T-helper 1 cell treated with Interleukin-12 subunit alpha and Interleukin-12 subunit beta and Interleukin-4 antibody, amounts not matched to agents 30 ng/mL and 1 ng/mL, for 36 hours (primary cell): ENCODE measurements at regions not wholly inside any gene's neighbourhood (a gene's known extent, or its start where the extent isn't known, plus 50 kb on each side); places are given as distances from the start of the nearest gene placed in this dataset.
"Not testable (repeated sequence)": the region's sequence is repeated elsewhere in the genome, so short reads cannot be mapped to it uniquely, and the experiment has no call there.

Experiments
- intact Hi-C: fragments of 100-400 bp; cut with micrococcal nuclease; formaldehyde crosslinking; loops from one replicate; pipeline ENCODE4 v1.15.1; 2024

DNA sequence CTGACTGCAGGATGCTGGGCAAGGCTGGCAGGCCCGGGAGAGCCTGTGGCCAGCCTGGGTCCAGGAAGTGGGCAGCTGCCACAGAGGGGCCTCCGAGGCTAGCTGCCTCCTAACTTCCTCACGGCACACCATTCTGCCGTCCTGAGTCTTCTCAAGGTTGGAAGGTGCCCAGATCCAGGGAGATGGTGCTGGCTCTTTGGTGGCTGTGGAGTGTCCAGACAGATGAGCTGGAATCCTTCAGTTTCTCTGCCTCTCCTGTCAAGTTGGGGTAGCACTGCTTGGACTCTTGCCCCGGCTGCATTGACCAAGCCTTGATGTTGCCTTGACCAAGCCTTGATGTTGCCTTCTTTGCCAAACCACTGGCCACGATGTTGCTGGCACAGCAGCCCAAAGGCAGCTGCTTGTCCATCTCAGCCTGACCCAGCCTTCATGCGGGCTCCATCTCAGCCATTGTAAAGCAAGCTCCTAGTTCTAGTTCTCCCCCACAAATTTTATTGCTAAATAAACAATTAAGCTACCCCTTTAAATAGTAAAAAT, 75.1 kb upstream of the AFDN start:
- intact Hi-C loops, result no loop called here

DNA sequence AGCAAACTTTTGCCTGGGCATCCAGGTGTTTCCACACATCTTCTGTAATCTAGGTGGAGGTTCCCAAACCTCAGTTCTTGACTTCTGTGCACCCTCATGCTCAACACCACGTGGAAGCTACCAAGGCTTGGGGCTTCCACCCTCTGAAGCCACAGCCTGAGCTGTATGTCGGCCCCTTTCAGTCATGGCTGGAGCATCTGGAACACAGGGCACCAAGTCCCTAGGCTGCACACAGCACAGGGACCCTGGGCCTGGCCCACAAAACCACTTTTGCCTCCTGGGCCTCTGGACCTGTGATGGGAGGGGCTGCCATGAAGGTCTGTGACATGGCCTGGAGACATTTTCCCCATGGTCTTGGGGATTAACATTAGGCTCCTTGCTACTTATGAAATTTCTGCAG, 73.4 kb upstream of the AFDN start:
- intact Hi-C loops, result not testable (repeated sequence)

DNA sequence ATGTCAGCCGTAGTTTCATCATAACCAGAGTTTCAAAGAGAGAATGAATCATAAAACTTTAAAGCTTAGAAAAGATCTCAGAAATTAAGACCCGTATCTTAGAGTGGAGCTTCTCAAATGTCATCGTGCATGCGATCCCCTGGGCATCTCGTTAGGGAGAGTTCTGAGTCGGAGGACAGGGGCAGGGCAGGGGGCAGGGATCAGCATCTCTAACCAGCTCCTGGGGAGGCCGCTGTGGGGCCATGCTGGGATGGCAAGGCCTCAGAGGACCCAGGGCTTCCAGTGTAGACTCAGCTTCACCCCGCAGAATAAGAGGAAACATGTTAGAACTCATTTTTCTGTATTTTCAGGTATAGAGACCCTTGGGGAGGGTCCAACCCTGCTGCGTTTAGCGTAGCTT, 72.0 kb upstream of the AFDN start:
- intact Hi-C loops, result no loop called here

DNA sequence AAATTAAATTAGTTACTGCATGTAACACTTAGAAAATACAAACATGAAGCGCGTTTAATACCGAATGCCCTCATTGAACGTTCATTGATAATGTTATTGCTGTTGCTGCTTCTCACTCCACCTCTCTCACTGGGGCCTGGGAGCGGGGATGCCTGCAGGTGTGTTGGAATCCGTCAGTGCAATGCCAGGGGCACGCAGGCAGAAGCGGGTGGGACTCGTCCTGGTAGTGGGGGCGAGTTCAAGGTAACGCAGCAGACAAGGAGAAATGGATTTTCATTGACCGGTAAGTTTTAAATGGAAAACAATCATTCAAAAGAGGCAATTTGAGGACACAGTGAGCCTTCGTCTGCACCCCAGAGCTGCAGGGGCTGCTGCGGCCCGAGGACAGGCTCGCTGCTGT, 71.2 kb upstream of the AFDN start:
- intact Hi-C loops, result no loop called here

DNA sequence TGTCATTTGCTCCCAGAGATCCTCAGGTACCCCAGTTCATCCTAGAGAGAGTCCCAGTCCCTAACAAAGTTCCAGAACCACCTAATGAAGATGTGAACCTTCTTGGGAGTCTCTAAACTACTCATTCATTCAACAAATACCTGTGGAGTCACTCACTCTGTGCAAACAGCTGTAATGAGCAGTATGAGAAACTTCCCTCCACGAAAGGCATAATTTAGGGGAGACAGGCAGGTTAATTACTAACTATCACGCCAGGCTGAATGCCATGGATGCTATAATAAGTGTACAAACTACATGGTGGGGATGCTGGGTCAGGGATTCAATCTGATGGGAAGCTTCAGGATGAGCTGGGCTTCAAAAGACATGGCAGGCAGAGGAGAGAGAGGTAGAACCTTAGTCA, 70.1 kb upstream of the AFDN start:
- intact Hi-C loops, result no loop called here

DNA sequence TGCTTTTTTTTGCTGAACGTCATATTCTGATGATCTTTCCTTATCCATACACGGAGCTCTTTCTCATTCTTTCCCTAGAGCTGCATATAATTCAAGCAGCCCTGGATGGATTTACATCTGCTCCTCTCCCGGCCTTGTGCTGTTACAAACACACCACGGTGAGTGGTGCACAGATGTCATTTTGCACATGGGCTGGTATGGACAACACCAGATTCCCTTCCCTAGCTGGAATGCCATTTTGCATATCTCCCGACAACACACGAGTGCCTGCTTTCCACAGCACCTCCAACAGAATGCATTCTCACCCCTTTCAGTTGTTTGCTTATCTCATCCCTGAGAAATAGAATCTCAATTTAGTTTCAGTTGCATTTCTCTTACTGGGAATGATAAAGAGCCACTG, 69.5 kb upstream of the AFDN start:
- intact Hi-C loops, result no loop called here

DNA sequence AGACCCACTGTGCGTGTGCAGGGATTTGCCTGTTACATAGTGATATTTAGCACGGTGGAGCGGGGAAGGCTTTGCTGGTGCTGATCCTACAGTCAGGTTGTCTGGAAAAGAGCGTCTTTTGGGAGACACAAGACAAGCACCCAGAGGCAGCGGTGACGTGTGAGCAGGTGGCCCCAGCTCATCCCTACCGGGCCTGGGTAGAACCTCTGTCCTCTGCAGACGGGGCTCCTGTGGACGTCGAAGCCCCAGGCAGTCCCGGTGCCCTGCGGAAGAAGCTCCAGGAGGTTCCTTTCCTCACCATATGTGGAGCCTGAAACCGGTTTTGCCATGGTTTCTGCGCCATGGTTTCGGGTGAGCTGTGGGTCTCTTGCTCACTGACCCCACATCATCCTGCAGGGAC, 68.9 kb upstream of the AFDN start:
- intact Hi-C loops, result no loop called here

DNA sequence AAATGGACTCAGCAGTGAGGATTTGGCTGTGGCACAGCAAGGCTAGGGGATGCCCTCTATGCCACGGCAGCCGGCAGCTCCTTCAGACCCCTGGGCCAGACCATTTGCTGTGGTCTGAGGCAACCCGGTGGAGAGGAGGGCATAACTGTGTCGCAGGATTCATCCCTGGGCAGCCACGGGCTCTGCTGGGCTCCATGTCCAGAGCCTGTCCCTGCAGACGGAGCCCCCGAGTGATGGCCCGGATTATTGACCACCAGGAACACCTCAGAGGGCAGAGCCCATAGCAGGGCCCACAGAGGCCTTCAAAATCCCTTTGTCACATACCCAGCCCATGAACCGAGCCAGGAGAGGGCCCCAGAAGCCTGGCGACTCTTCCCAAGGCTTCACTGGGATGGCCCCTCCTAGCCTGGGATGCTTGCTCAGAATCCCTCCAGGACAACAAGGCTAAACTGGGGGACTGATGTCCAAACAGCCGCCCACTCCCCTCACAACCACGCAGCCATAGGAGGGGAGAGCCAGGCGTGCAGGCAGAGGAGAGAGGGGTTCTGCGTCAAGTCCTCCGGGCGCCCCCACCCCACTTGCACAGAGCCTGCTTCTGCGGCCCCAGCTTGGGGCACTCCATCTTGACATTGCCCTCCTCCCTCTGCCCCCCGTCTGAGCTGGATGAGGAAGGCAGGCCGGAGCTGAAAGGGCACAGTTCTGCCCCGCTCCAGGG, 68.2 kb upstream of the AFDN start:
- intact Hi-C loops, result no loop called here

DNA sequence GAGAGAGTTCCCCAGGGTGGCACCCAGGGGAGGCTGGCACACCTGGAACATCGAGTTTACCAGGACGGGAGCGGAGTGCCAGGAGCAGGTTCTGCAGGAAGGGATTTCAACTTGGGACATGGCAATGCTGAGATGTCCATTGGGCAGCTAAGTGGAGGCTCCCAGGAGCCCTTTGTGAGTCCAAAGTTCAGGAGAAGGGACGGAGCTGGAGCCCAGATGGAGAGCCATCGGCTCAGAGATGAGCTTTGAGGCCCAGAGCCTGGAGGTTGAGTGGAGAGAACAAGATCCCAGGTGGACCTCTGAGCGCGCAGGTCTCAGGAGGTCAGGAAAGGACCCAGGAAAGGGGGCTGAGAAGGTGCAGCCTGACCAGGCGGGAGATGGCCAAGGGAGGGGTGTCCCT, 67.5 kb upstream of the AFDN start:
- intact Hi-C loops, result no loop called here

DNA sequence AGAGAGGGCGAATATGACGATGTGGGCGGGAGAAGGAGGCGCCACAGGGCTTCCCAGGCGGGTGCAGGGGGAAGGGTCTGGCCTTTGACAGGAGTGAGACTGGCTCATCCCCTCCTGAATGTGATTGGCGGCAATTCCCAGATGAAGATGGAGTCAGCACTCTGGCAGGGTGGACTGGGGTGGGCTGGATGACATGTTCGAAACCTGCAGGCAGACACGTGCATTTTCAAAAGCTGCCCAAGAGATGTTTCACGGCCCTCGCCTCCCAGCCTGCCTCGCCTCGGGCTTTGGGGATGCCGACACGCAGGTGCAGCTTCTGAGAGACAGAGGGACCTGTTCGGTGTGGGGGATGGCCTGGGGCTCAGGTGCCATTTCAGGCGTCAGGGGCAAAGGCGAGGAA, 66.8 kb upstream of the AFDN start:
- intact Hi-C loops, result no loop called here

DNA sequence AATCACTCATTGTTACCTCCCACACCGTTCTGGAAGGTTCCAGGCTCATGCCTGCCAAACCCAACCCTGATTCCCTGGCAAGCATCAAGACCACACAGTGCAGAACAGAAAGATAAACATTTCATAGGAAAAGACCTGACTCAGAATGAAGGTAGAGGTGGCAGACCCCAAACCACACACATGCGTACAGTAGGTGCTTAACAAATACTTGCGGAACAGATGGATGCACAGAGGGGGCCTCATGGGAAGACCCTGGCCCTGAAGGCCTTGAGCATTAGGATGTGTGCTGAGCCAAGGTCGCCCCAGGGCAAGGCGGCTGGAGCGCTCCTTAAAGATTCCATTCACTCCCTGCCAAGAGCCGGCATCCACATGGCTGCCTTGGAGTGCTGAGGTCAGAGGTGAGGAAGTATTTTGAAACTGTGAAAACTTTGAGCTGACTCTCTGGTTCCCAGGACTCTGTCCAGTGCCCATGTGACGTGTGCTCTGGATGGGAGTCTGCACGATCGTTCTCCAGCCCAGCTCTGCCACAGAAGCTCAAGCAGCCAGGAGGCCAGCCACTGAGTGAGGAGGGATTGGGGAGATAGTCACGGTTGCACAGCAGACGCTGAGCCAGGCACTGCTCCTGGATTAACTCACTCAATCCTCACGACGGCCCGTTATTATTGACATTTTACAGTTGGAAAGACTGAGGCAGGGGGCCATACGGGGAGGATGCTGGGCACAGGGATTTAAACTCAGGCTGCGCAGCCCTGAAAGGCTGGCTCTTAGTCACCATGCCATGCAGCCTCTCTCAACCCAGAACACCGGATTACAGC, 65.5 kb upstream of the AFDN start:
- intact Hi-C loops, result no loop called here

DNA sequence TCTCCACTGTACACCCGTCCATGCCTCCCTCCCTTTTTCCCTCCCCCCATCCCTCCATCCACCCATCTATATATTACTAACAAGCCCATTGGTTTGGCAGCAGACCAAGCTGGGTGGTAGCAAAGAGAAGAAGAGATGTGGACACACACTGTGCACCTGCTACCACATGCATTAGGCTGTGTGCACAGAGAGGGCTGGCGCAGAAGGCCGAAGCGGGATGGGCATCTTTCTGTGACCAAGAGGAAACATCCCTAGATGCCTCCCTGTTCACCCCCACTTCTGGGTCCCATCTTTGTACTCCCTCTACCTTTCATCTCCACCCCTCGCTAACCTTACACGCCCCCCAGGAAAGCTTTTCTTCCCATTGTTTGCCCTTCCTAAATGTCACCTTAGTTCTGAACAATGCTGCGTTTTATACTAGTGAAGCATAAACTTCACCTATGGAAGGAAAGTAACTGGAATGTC, 64.9 kb upstream of the AFDN start:
- intact Hi-C loops, result no loop called here

DNA sequence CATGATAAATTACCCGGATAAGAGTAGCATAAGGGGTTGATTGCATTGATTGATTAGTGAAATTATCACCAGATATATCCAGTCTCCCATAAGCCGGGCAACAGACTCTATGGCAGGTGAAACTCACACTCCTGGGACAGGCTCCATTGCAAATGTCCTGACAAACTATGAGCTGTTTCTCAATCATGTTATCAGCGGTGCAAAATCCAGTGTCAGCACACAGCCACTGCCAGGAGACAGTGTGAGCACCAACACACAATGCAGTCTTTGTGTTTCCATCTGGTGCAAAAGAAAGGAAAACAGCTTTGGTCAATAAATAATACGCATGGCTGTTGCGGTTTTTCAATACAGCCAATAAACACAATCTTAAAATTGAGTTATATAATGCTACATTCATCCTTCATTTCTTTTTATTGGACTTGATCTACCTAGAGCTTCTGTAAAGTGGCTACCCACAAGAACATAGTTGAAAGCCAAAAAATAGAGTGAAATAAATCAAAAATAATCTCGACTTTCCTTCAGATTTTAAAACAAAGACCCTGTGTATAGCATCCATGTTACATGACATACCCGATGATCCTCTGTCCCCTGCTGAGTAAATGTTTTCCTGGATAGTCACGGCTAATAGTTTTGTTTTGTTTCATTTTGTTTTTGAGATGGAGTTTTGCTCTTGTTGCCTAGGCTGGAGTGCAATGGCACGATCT, 64.3 kb upstream of the AFDN start:
- intact Hi-C loops, result no loop called here

DNA sequence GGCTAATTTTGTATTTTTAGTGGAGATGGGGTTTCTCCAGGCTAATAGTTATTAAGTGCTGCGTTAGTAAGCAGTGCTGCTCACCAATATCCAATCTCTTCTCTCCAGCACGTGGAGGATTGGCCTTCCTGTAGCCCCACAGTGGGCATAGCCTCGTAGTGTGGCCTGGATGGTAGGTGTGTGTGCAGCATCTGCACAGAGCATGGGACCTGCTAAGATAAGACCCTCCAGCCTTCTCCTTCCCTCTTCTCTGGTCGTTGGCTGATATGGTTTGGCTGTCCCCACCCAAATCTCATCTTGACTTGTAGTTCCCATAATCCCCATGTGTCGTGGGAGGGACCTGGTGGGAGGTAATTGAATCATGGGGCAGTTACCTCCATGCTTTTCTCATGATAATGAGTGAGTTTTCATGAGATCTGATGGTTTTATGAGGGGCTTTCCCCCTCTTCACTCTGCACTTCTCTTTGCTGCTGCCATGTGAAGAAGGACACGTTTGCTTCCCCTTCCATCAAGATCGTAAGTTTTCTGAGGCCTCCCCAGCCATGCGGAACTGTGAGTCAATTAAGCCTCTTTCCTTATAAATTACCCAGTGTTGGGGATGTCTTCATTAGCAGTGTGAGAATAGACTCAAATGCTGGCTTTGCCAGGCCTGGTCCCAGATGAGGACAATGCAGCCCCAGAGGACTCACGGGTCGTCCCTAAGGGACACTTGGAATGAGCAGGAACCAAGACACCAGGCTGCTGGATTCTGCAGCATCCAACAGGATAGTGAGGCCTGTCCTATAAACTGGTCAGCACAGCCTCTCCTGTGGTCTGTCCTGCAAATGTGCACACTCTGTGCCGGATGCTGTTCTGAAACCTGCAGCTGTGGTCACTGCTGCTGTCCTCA, 63.4 kb upstream of the AFDN start:
- intact Hi-C loops, result no loop called here

DNA sequence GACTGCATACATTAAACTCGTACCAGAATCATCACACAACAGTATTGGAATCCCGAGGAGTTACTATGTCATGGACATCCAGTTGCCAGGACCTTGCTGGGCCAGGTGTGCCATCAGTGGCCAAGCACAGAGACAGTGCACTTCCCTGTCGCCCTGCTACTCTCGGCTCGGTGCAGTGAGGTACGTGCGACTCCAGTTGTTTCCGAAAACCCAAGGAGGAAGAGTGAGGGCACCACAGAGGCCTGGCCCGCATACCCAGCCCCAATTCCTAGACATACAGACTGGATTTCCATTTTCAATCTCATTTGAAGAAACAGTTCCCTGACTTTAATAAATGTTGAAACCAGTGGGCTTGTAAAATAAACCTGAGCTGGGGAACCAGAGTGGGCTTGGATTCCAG, 62.5 kb upstream of the AFDN start:
- intact Hi-C loops, result no loop called here

DNA sequence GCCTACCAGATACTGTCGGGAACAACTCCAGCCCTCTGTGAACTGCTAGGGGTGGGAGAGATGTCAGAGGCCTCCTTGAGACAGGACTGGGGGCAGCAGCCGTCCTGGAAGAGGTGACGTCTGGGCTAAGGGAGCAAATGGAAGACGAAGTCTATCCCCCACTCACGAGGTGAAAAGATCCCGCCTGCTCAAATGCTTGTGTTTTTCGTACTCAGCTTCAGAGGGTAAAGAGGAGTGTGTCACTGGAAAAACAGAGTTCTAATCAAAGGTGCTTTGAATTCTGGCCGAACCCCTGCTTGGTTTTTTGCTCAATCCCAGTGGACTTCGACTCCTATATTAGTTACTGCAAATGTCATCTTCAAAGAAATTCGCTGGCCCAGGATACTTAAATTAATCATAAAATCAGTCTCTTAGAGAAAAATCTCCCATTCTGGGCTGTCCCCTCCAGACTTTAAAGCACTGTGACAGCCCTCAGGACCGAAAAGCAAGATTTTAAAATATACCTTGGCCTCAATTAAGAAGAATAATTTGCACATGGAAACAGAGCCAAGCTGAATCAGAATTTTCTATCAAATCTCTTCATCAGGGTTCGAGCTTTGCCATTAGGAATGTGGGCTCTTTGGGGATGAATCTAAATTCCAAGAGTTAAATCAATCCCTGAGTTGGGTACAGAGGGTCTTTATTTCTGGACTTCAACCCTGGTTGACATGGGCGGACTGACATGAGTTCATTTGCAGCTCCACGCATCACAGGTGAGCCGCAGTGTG, 61.8 kb upstream of the AFDN start:
- intact Hi-C loops, result no loop called here

DNA sequence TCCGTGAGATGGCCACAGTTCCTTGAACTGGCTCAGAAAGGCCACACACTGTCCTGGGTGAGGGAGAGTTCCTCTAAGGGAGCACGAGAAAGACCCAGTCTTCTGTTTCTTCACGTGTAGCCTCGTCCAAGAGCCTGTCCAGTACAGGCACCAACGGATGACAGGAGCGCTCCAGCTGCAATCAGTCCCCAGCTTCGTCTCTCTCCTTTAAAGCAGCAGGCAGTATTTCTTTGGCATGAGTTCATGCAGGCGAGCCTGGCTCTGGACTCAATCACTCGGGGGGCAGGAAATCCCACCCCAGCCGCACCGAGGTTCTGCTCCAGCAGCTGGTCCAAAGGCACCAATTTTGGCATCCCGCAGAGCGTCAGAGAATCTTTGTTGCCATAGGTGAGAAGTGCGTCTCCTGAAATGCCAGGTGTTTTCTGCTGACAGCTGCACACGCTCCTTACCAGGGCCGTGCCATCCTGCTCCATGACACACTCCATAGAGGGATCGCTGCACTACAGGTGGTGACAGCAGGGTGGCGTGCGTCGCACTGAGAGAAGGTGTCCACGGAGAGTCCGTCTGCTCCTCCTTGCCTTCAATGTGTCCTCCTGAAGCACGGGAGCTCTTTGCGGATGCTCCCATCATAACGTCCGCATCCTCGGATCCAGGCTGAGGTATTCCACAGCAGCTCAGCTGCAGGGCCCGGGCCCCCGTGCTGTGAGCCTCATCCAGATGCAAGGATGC, 59.6 kb upstream of the AFDN start:
- intact Hi-C loops, result no loop called here

DNA sequence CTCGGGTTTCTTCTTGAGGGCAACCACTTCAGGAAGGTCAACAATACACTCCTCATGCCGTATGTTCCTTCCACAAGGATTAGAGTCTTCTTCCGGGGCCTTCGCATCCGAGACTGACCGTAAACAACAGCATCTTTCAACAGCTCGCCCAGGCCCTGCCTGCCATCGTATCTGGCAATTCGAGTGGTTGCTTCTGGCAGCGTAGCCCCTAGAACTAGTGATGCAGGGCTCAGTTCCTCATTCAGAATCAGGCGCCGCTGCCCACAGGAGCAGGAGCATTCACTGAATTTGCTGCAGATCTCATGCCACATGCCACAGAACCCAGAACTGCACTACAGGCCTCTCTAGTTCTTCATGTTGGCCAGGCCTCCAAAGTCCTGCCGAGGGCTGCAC, 59.0 kb upstream of the AFDN start:
- intact Hi-C loops, result no loop called here

DNA sequence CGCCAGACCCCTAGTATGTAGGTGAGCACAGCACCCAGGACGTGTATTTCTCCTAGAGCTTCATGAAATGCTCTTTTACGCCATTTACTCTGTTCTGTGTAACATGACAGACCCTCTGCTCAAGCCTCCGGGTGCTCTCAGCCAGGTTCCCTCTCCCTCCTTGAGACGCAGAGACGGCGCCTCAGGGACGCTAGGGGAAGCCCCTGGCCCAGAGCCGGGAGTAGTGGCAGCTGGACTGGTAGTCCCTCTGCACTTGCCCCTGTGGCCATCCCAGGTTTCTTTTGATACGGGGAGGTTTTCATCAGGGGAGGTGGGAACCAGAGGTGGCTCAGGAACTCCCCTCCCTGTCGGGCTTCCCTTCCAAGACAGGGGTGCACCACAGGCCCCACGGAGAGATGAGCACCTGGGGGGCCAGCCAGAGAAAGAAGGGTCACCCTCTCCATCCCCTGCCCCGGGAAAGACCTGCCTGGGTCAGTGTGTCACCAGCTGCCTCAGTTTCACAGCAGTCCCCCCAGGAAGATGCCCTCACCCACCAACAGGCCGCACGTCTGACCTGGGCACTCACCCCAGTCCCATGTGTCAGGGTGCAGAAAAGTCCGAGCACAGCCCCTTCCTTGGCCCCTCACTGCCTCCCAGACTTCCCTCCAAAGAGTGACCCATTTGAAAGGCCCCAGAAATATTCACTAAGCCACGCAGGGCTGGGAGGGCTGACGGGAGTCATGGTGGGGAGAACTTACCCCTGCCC, 58.1 kb upstream of the AFDN start:
- intact Hi-C loops, result no loop called here
